IMR-90 (cell line): ENCODE measurements at regions not wholly inside any gene's neighbourhood (a gene's known extent, or its start where the extent isn't known, plus 50 kb on each side); places are given as distances from the start of the nearest gene placed in this dataset.

Experiments used
- ATAC-seq: fragments of 200-7000 bp; cut with Tn5 transposase; 2 replicates; pipeline ENCODE4 v1.9.1; 2020; ENCODE audit warnings: low read depth, mild to moderate bottlenecking, moderate library complexity
- BruUV-seq: library from RNA; stranded (reverse); fragments of 400-500 nt; replicated peaks from 2 replicates; lab custom pipeline; 2021; lab: Mats Ljungman, UMichigan
- CTCF ChIA-PET: fragments of 300-600 bp; formaldehyde crosslinking; extraction: SDS; loops from one replicate; lab custom pipeline; 2021; ENCODE audit warnings: antibody characterized with exemption; lab: Yijun Ruan, JAX
- POLR2A ChIA-PET: fragments of 300-600 bp; sonication (Branson Sonifier 250); formaldehyde crosslinking; loops from one replicate; lab custom pipeline; 2022; ENCODE audit warnings: antibody characterized with exemption; ENCODE audit not compliant: unreplicated experiment; lab: Charles Lee
- DNase-seq: peaks from one replicate; pipeline ENCODE4 v3.0.0; 2013
- H2AFZ ChIP-seq: replicated peaks from 2 replicates; pipeline ENCODE3; 2013; ENCODE audit warnings: low read length, mild to moderate bottlenecking; ENCODE audit not compliant: poor library complexity
- H2AK5ac ChIP-seq: 2 replicates; pipeline ENCODE4 v1.6.1; 2013; ENCODE audit warnings: low read depth, low read length, inconsistent platforms
- H2AK9ac ChIP-seq: replicated peaks from 2 replicates; pipeline ENCODE3; 2013; ENCODE audit warnings: mild to moderate bottlenecking, low read depth, low read length, moderate library complexity; ENCODE audit not compliant: poor library complexity
- H2BK120ac ChIP-seq: 2 replicates; pipeline ENCODE4 v1.6.1; 2013; ENCODE audit warnings: low read depth, low read length, inconsistent platforms
- H2BK15ac ChIP-seq: 3 replicates; pipeline ENCODE4 v1.6.1; 2013; ENCODE audit warnings: low read depth, low read length, inconsistent platforms
- H2BK20ac ChIP-seq: 2 replicates; pipeline ENCODE4 v1.6.1; 2013; ENCODE audit warnings: low read depth, mild to moderate bottlenecking, inconsistent platforms, low read length, moderate library complexity
- H2BK5ac ChIP-seq: 2 replicates; pipeline ENCODE4 v1.6.1; 2013; ENCODE audit warnings: mild to moderate bottlenecking, low read depth, low read length, inconsistent platforms; ENCODE audit not compliant: poor library complexity, severe bottlenecking
- H3K14ac ChIP-seq: replicated peaks from 2 replicates; pipeline ENCODE4 v1.6.1; 2013; ENCODE audit warnings: low read depth, low read length, inconsistent platforms
- H3K18ac ChIP-seq: 2 replicates; pipeline ENCODE4 v1.6.1; 2013; ENCODE audit warnings: low read depth, low read length, control low read depth
- H3K23ac ChIP-seq: 2 replicates; pipeline ENCODE4 v1.6.1; 2013; ENCODE audit warnings: low read depth, low read length, inconsistent platforms
- H3K27ac ChIP-seq: 2 replicates; pipeline ENCODE4 v1.5.1; 2013; ENCODE audit warnings: mild to moderate bottlenecking, control low read depth, low read length; ENCODE audit not compliant: insufficient read depth
- H3K27me3 ChIP-seq: 2 replicates; pipeline ENCODE4 v1.6.1; 2013; ENCODE audit warnings: low read length; ENCODE audit not compliant: control insufficient read depth, insufficient read depth
- H3K36me3 ChIP-seq: 2 replicates; pipeline ENCODE4 v1.6.1; 2013; ENCODE audit warnings: low read length, mixed read lengths; ENCODE audit not compliant: control insufficient read depth, insufficient read depth
- H3K4ac ChIP-seq: 2 replicates; pipeline ENCODE4 v1.6.1; 2013; ENCODE audit warnings: low read depth, low read length, inconsistent platforms
- H3K4me1 ChIP-seq: 2 replicates; pipeline ENCODE4 v1.6.1; 2013; ENCODE audit warnings: low read length, mixed read lengths; ENCODE audit not compliant: control insufficient read depth, insufficient read depth
- H3K4me2 ChIP-seq: 2 replicates; pipeline ENCODE4 v1.6.1; 2013; ENCODE audit warnings: low read depth, mild to moderate bottlenecking, control low read depth, low read length, moderate library complexity
- H3K4me3 ChIP-seq: 2 replicates; pipeline ENCODE4 v1.5.1; 2013; ENCODE audit warnings: low read depth, mild to moderate bottlenecking, control low read depth, low read length, moderate library complexity; ENCODE audit not compliant: insufficient read depth
- H3K56ac ChIP-seq: 2 replicates; pipeline ENCODE4 v1.6.1; 2013; ENCODE audit warnings: low read length, inconsistent platforms; ENCODE audit not compliant: insufficient read depth; ENCODE audit errors: extremely low read depth
- H3K79me1 ChIP-seq, 2 experiments: 2 replicates each; pipeline ENCODE4 v1.6.1; 2013; ENCODE audit warnings: low read length in 2 of 2, inconsistent platforms in 1 of 2, low read depth in 1 of 2
- H3K9ac ChIP-seq: 2 replicates; pipeline ENCODE4 v1.6.1; 2013; ENCODE audit warnings: low read depth, low read length, control low read depth
- H3K9me1 ChIP-seq: 2 replicates; pipeline ENCODE4 v1.6.1; 2013; ENCODE audit warnings: low read length, inconsistent platforms; ENCODE audit not compliant: insufficient read depth
- H3K9me3 ChIP-seq: 2 replicates; pipeline ENCODE4 v1.6.1; 2013; ENCODE audit warnings: low read length; ENCODE audit not compliant: control insufficient read depth, insufficient read depth
- H4K20me1 ChIP-seq: 2 replicates; pipeline ENCODE4 v1.6.1; 2013; ENCODE audit warnings: low read length, inconsistent platforms; ENCODE audit not compliant: insufficient read depth
- H4K5ac ChIP-seq: 2 replicates; pipeline ENCODE4 v1.6.1; 2013; ENCODE audit warnings: mild to moderate bottlenecking, low read depth, low read length, control low read depth
- H4K8ac ChIP-seq, 2 experiments: 2 replicates each; pipeline ENCODE4 v1.6.1; 2013; ENCODE audit warnings: low read depth in 2 of 2, low read length in 2 of 2, control low read depth in 1 of 2, inconsistent platforms in 1 of 2
- H4K91ac ChIP-seq: 2 replicates; pipeline ENCODE4 v1.6.1; 2013; ENCODE audit warnings: low read depth, low read length, inconsistent platforms; ENCODE audit not compliant: insufficient read depth
- BHLHE40 ChIP-seq: fragments of 150-350 bp; IDR thresholded peaks from 2 replicates; pipeline ENCODE4 v1.6.1; 2016; ENCODE audit warnings: mild to moderate bottlenecking, low read depth, low read length
- CEBPB ChIP-seq: IDR thresholded peaks from 2 replicates; pipeline ENCODE4 v1.6.1; 2012; ENCODE audit warnings: low read depth, low read length, improper control_type of control experiment
- CHD1 ChIP-seq: IDR thresholded peaks from 2 replicates; pipeline ENCODE4 v1.6.1; 2012; ENCODE audit warnings: low read depth, low read length, improper control_type of control experiment
- ELK1 ChIP-seq: fragments of 150-350 bp; IDR thresholded peaks from 2 replicates; pipeline ENCODE4 v1.6.1; 2016; ENCODE audit warnings: low read depth, mild to moderate bottlenecking, low read length, moderate library complexity, borderline replicate concordance
- FOS ChIP-seq: fragments of 150-350 bp; IDR thresholded peaks from 2 replicates; pipeline ENCODE4 v1.6.1; 2016; ENCODE audit warnings: low read depth, low read length
- MAZ ChIP-seq: IDR thresholded peaks from 2 replicates; pipeline ENCODE4 v1.6.1; 2012; ENCODE audit warnings: low read depth, mild to moderate bottlenecking, low read length, improper control_type of control experiment, moderate library complexity, borderline replicate concordance
- MXI1 ChIP-seq: IDR thresholded peaks from 2 replicates; pipeline ENCODE4 v1.6.1; 2012; ENCODE audit warnings: low read depth, mild to moderate bottlenecking, low read length, moderate library complexity, borderline replicate concordance
- RAD21 ChIP-seq: IDR thresholded peaks from 2 replicates; pipeline ENCODE4 v1.6.1; 2012; ENCODE audit warnings: low read length, improper control_type of control experiment
- RCOR1 ChIP-seq: IDR thresholded peaks from 2 replicates; pipeline ENCODE4 v1.6.1; 2012; ENCODE audit warnings: mild to moderate bottlenecking, low read length, improper control_type of control experiment; ENCODE audit not compliant: insufficient replicate concordance
- RFX5 ChIP-seq: IDR thresholded peaks from 2 replicates; pipeline ENCODE4 v1.8.0; 2012; ENCODE audit warnings: low read depth, mild to moderate bottlenecking, low read length, moderate library complexity
- SMC3 ChIP-seq: fragments of 150-350 bp; IDR thresholded peaks from 2 replicates; pipeline ENCODE4 v1.6.1; 2016; ENCODE audit warnings: low read depth, mild to moderate bottlenecking, antibody characterized with exemption, low read length, moderate library complexity
- WGBS, 2 experiments: methylation state at CpG; one replicate each; pipeline versions ENCODE4 v1.1.5 to v1.1.7; 2013; ENCODE audit warnings: missing lambda C conversion rate in 2 of 2; ENCODE audit not compliant: insufficient read length in 1 of 2; ENCODE audit errors: extremely low coverage in 2 of 2; 5-methylcytosine and 5-hydroxymethylcytosine counted together
- dilution Hi-C: fragments of 300-500 bp; cut with HindIII; formaldehyde crosslinking; loops from one replicate; pipeline ENCODE4 v1.14.3; 2018; ENCODE audit warnings: low sequenced_read_pairs; ENCODE audit not compliant: unreplicated experiment
- in situ Hi-C: fragments of 300-500 bp; cut with MboI; formaldehyde crosslinking; loops from 3 replicates; pipeline ENCODE4 v1.14.3; 2019; ENCODE audit warnings: low sequenced_read_pairs, inconsistent platforms, mixed read lengths
- intact Hi-C: fragments of 100-400 bp; cut with micrococcal nuclease; formaldehyde crosslinking; loops from 2 replicates; pipeline ENCODE4 v1.10.0; 2022
- TF ChIP-seq, protein P1 (sequence below): fragments of 150-350 bp; IDR thresholded peaks from 2 replicates; pipeline ENCODE4 v1.6.1; 2017; ENCODE audit warnings: mild to moderate bottlenecking, antibody characterized with exemption, low read length, low read depth
- TF ChIP-seq, protein P2 (sequence below): conservative IDR thresholded peaks from 2 replicates; pipeline ENCODE4 v1.5.1; 2012; ENCODE audit warnings: mild to moderate bottlenecking, low read depth, low read length, improper control_type of control experiment

DNA sequence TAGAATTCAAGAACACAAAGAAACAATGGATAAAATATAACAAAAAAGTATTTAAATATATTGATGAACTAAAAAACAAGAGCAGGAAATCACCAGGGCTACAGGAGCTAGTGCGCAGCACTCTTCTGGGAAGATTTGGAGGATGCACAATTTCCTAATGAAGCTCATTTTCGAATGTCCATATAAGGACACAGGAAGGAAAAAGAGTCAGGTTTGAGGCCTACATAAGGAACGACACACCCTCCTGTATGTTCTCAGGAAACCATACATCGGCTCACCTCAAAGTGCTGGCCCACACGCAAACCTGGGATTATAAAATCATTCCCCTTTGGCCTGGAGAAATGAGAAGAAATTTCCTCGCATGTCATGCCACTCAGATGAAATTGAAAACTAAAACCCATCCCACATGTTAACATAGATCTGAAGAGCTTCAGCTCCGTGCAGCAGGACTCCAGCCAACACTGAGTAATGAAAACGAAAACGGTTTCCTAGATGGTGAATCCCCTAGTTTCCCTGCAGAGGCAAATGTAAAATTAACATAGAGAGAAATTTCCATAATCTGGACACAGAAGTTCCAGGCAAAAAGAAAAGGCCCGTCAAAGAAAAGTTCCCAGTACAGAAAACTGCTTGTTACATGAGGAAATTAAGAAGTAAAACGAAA is 825.8 kb downstream of the SOCS6 start:
- Histone ChIP-seq H3K56ac (no peak overlapping the region), H2BK15ac (no peak overlapping the region), H3K9ac (no peak overlapping the region), H3K4me1 (no peaks in the 10 kb centered on the region), H3K27ac (no peak overlapping the region), H2AK5ac (no peak overlapping the region), H3K4ac (no peak overlapping the region), H2AK9ac (no peak overlapping the region), H3K79me1 (no peaks in the 10 kb centered on the region), H2BK120ac (no peak overlapping the region), H4K5ac (no peak overlapping the region), H4K8ac (no peak overlapping the region), H3K23ac (no peak overlapping the region), H3K18ac (no peak overlapping the region), H3K9me1 (no peaks in the 10 kb centered on the region), H3K27me3 (no peaks in the 10 kb centered on the region), H3K4me3 (no peak overlapping the region), H2AFZ (no peak overlapping the region), H4K20me1 (no peaks in the 10 kb centered on the region), H2BK20ac (no peak overlapping the region), H3K9me3 (peaks cover 6% of the 10 kb centered on the region), H4K91ac (no peak overlapping the region), H3K14ac (no peak overlapping the region), H2BK5ac (no peak overlapping the region), H3K4me2 (no peak overlapping the region), H3K36me3 (no peaks in the 10 kb centered on the region)
- dilution Hi-C loops (no loop called here), intact Hi-C loops (no loop called here), in situ Hi-C loops (no loop called here)
- ATAC-seq (no peak), DNase-seq (no peak)
- no CpG with 5 or more reads among the region's 11 CpGs for WGBS, 2 experiments
- TF ChIP-seq RAD21: no peak
- no peak for TF ChIP-seq SMC3
- TF ChIP-seq BHLHE40: no peak
- TF ChIP-seq, protein P1, sequence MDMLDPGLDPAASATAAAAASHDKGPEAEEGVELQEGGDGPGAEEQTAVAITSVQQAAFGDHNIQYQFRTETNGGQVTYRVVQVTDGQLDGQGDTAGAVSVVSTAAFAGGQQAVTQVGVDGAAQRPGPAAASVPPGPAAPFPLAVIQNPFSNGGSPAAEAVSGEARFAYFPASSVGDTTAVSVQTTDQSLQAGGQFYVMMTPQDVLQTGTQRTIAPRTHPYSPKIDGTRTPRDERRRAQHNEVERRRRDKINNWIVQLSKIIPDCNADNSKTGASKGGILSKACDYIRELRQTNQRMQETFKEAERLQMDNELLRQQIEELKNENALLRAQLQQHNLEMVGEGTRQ: no peak
- no peak for TF ChIP-seq CEBPB
- TF ChIP-seq FOS: no peak
- TF ChIP-seq CHD1: no peak
- TF ChIP-seq, protein P2, sequence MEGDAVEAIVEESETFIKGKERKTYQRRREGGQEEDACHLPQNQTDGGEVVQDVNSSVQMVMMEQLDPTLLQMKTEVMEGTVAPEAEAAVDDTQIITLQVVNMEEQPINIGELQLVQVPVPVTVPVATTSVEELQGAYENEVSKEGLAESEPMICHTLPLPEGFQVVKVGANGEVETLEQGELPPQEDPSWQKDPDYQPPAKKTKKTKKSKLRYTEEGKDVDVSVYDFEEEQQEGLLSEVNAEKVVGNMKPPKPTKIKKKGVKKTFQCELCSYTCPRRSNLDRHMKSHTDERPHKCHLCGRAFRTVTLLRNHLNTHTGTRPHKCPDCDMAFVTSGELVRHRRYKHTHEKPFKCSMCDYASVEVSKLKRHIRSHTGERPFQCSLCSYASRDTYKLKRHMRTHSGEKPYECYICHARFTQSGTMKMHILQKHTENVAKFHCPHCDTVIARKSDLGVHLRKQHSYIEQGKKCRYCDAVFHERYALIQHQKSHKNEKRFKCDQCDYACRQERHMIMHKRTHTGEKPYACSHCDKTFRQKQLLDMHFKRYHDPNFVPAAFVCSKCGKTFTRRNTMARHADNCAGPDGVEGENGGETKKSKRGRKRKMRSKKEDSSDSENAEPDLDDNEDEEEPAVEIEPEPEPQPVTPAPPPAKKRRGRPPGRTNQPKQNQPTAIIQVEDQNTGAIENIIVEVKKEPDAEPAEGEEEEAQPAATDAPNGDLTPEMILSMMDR: no peak
- no peak for TF ChIP-seq ELK1
- no peak for TF ChIP-seq RFX5
- TF ChIP-seq RCOR1: no peak
- TF ChIP-seq MXI1: no peak
- no peak for TF ChIP-seq MAZ
- no TSS peak for BruUV-seq
- ChIA-PET POLR2A (no interaction called here), CTCF (no interaction called here)
